ENCODE measurements at regions not wholly inside any gene's neighbourhood (a gene's known extent, or its start where the extent isn't known, plus 50 kb on each side); places are given as distances from the start of the nearest gene placed in this dataset.

- no peak for TF ChIP-seq EZH2 (IDR thresholded peaks at IDR 0.05; ENCODE audit: low read length, unreplicated experiment)
- no peak for TF ChIP-seq CTCF (conservative IDR thresholded peaks at IDR 0.05; ENCODE audit: low read depth, low read length)
- no peak for TF ChIP-seq EZH2phosphoT487 (IDR thresholded peaks at IDR 0.05; ENCODE audit: borderline replicate concordance, low read length)
These were observed 147.0 kb upstream of the RBFOX1 start for GRCh38 chr16:7185689-7186088.
